ENCODE measurements at regions not wholly inside any gene's neighbourhood (a gene's known extent, or its start where the extent isn't known, plus 50 kb on each side); places are given as distances from the start of the nearest gene placed in this dataset.
A peak's percentile ranks its signal among the peaks of the same experiment; 100 is the strongest.

GRCh38 chr20:56778765-56779195, 149.7 kb downstream of the TFAP2C start:
- no peaks in the 10 kb centered on the region for H3K36me3 Mint-ChIP-seq (ENCODE audit: insufficient read depth in 1 of 3, low read depth in 3 of 3)
- Histone ChIP-seq H2AK5ac (ENCODE audit: insufficient read length, low read length) (no peak overlapping the region), H4K20me1 (ENCODE audit: control insufficient read depth, insufficient read depth, insufficient read length) (no peaks in the 10 kb centered on the region), H3K79me2 (ENCODE audit: insufficient read depth, low read length) (no peaks in the 10 kb centered on the region), H3K27me3 (ENCODE audit: insufficient read depth, low read length) (no peaks in the 10 kb centered on the region; the same call in 1 of the 2 replicates), H4K5ac (ENCODE audit: insufficient read length, low read depth, low read length) (no peak overlapping the region), H2AFZ (ENCODE audit: low read length) (no peak overlapping the region), H2BK20ac (ENCODE audit: low read depth, low read length, poor library complexity, severe bottlenecking) (no peak overlapping the region), H3K4me2 (ENCODE audit: insufficient read depth, insufficient read length, low read length) (no peak overlapping the region), H3K9ac (ENCODE audit: extremely low read depth, insufficient read length, low read length) (no peak overlapping the region), H4K8ac (replicated peaks; ENCODE audit: insufficient read length, low read depth, low read length) (no peak overlapping the region), H3K4ac (ENCODE audit: low read depth, low read length) (no peak overlapping the region), H3T11ph (ENCODE audit: low read length) (no peak overlapping the region), H2BK5ac (ENCODE audit: insufficient read length, low read length) (no peak overlapping the region), H2BK15ac (ENCODE audit: low read depth, low read length) (no peak overlapping the region), H3K27ac (ENCODE audit: insufficient read length, low read depth, low read length) (no peak overlapping the region), H3K56ac (ENCODE audit: insufficient read length, low read depth, low read length) (no peak overlapping the region), H3K23ac (ENCODE audit: insufficient read length, low read depth, low read length) (no peak overlapping the region), H4K91ac (ENCODE audit: insufficient read length, low read depth, low read length) (no peak overlapping the region), H3K4me1 (ENCODE audit: insufficient read depth, low read length) (no peaks in the 10 kb centered on the region; the same call in 1 of the 2 replicates), H3K9me3 (ENCODE audit: control insufficient read depth, low read depth, low read length) (no peaks in the 10 kb centered on the region), H2BK120ac (ENCODE audit: low read depth, low read length, poor library complexity, severe bottlenecking) (no peak overlapping the region), H2BK12ac (ENCODE audit: insufficient read length, low read depth, low read length) (no peak overlapping the region), H3K14ac (ENCODE audit: insufficient read depth, low read length) (no peak overlapping the region), H3K18ac (ENCODE audit: insufficient read length, low read depth, low read length) (no peak overlapping the region), H3K23me2 (ENCODE audit: insufficient read length, low read depth, low read length, poor library complexity, severe bottlenecking) (no peaks in the 10 kb centered on the region), H3K79me1 (ENCODE audit: insufficient read depth, low read depth, low read length, poor library complexity, severe bottlenecking) (no peaks in the 10 kb centered on the region)
- H3K27me3 Mint-ChIP-seq (ENCODE audit: low read depth) = peaks cover 8% of the 10 kb centered on the region
- peaks cover 31 to 39% of the 10 kb centered on the region in 2 experiments for H3K4me1 Mint-ChIP-seq
- H3K9me3 Mint-ChIP-seq = no peaks in the 10 kb centered on the region
- TF ChIP-seq, protein P1, sequence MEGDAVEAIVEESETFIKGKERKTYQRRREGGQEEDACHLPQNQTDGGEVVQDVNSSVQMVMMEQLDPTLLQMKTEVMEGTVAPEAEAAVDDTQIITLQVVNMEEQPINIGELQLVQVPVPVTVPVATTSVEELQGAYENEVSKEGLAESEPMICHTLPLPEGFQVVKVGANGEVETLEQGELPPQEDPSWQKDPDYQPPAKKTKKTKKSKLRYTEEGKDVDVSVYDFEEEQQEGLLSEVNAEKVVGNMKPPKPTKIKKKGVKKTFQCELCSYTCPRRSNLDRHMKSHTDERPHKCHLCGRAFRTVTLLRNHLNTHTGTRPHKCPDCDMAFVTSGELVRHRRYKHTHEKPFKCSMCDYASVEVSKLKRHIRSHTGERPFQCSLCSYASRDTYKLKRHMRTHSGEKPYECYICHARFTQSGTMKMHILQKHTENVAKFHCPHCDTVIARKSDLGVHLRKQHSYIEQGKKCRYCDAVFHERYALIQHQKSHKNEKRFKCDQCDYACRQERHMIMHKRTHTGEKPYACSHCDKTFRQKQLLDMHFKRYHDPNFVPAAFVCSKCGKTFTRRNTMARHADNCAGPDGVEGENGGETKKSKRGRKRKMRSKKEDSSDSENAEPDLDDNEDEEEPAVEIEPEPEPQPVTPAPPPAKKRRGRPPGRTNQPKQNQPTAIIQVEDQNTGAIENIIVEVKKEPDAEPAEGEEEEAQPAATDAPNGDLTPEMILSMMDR (conservative IDR thresholded peaks at IDR 0.05) = no peak
- peak overlapping the region in 2 of 3 experiments; percentile 3 to 76; a peak in 2 of 7 replicates for H3K27ac Mint-ChIP-seq
- H3K4me3 Mint-ChIP-seq = no peak overlapping the region
- peak; percentile 45 for DNase-seq
- no CpG with 5 or more reads among the region's 8 CpGs for WGBS (ENCODE audit: extremely low coverage, insufficient read length, low lambda C conversion rate)
